Neuronal stem cell (in vitro differentiated cells): ENCODE measurements at regions not wholly inside any gene's neighbourhood (a gene's known extent, or its start where the extent isn't known, plus 50 kb on each side); places are given as distances from the start of the nearest gene placed in this dataset.

ENCODE experiments used
- DNase-seq: peaks from one replicate; pipeline ENCODE4 v3.0.0-alpha.2; 2013; ENCODE audit warnings: low spot score
- H2AFZ ChIP-seq: one replicate; pipeline ENCODE4 v1.6.1; 2013; ENCODE audit warnings: mild to moderate bottlenecking, low read length, inconsistent platforms
- H2AK5ac ChIP-seq: 2 replicates; pipeline ENCODE4 v1.6.1; 2013; ENCODE audit warnings: low read depth, mild to moderate bottlenecking, inconsistent platforms, low read length, moderate library complexity, mixed read lengths
- H2BK120ac ChIP-seq: 2 replicates; pipeline ENCODE4 v1.6.1; 2013; ENCODE audit warnings: low read depth, mild to moderate bottlenecking, inconsistent platforms, low read length, moderate library complexity, mixed read lengths
- H2BK12ac ChIP-seq: one replicate; pipeline ENCODE4 v1.6.1; 2013; ENCODE audit warnings: low read length, inconsistent platforms
- H2BK15ac ChIP-seq: 2 replicates; pipeline ENCODE4 v1.6.1; 2013; ENCODE audit warnings: mild to moderate bottlenecking, low read length, inconsistent platforms, mixed read lengths
- H2BK5ac ChIP-seq: one replicate; pipeline ENCODE4 v1.6.1; 2013; ENCODE audit warnings: inconsistent platforms, mild to moderate bottlenecking, low read length, moderate library complexity
- H3K14ac ChIP-seq: one replicate; pipeline ENCODE4 v1.6.1; 2013; ENCODE audit warnings: low read length, inconsistent platforms
- H3K18ac ChIP-seq: 2 replicates; pipeline ENCODE4 v1.6.1; 2013; ENCODE audit warnings: low read length, inconsistent platforms
- H3K23ac ChIP-seq: 2 replicates; pipeline ENCODE4 v1.6.1; 2013; ENCODE audit warnings: low read depth, mild to moderate bottlenecking, mixed read lengths, low read length, inconsistent platforms; ENCODE audit not compliant: poor library complexity
- H3K27ac ChIP-seq: replicated peaks from 3 replicates; pipeline ENCODE4 v1.5.1; 2013; ENCODE audit warnings: low read length, inconsistent platforms
- H3K27me3 ChIP-seq, 3 experiments: 2 replicates each; pipeline ENCODE4 v1.6.1; 2013; ENCODE audit warnings: low read length in 3 of 3, mild to moderate bottlenecking in 2 of 3, inconsistent platforms in 1 of 3, low read depth in 1 of 3, mixed read lengths in 1 of 3, moderate library complexity in 1 of 3; ENCODE audit not compliant: control insufficient read depth in 3 of 3, insufficient read depth in 3 of 3
- H3K36me3 ChIP-seq, 2 donors: replicated peaks in 1 of 2; 2 replicates each; pipeline ENCODE4 v1.6.1; 2013; ENCODE audit warnings: low read length in 2 of 2; ENCODE audit not compliant: control insufficient read depth in 2 of 2, insufficient read depth in 2 of 2
- H3K4ac ChIP-seq: 2 replicates; pipeline ENCODE4 v1.6.1; 2013; ENCODE audit warnings: inconsistent platforms, mild to moderate bottlenecking, low read length, moderate library complexity
- H3K4me1 ChIP-seq, 2 donors: 1 replicate in 1 of 2; 2 replicates in 1 of 2; pipeline ENCODE4 v1.6.1; 2013; ENCODE audit warnings: low read length in 2 of 2, low read depth in 1 of 2; ENCODE audit not compliant: control insufficient read depth in 2 of 2, insufficient read depth in 1 of 2
- H3K4me2 ChIP-seq: one replicate; pipeline ENCODE4 v1.6.1; 2013; ENCODE audit warnings: mild to moderate bottlenecking, low read length, inconsistent platforms; ENCODE audit not compliant: insufficient read depth, poor library complexity, severe bottlenecking
- H3K4me3 ChIP-seq, 2 donors: 2 replicates each; pipeline ENCODE4 v1.5.1; 2013; ENCODE audit warnings: low read length in 2 of 2, mild to moderate bottlenecking in 2 of 2, inconsistent platforms in 1 of 2, moderate library complexity in 1 of 2
- H3K79me1 ChIP-seq: one replicate; pipeline ENCODE4 v1.6.1; 2013; ENCODE audit warnings: low read depth, mild to moderate bottlenecking, inconsistent platforms, low read length, moderate library complexity
- H3K9ac ChIP-seq: one replicate; pipeline ENCODE4 v1.6.1; 2013; ENCODE audit warnings: mild to moderate bottlenecking, low read depth, low read length, inconsistent platforms; ENCODE audit not compliant: poor library complexity
- H3K9me3 ChIP-seq, 2 donors: replicated peaks in 1 of 2; 2 replicates each; pipeline versions ENCODE3 to v1.6.1; 2013; ENCODE audit warnings: low read length in 2 of 2, mild to moderate bottlenecking in 2 of 2, inconsistent platforms in 1 of 2, low read depth in 1 of 2, mixed read lengths in 1 of 2, moderate library complexity in 1 of 2; ENCODE audit not compliant: control insufficient read depth in 2 of 2, insufficient read depth in 1 of 2
- H4K8ac ChIP-seq: one replicate; pipeline ENCODE4 v1.6.1; 2013; ENCODE audit warnings: low read depth, mild to moderate bottlenecking, inconsistent platforms, low read length, moderate library complexity
- H4K91ac ChIP-seq: one replicate; pipeline ENCODE4 v1.6.1; 2013; ENCODE audit warnings: low read length, low read depth, mild to moderate bottlenecking, inconsistent platforms; ENCODE audit not compliant: poor library complexity
- WGBS, 2 donors: extraction: QIAGEN DNeasy Blood & Tissue Kit; methylation state at CpG; one replicate each; pipeline ENCODE4 v1.1.7; 2013; ENCODE audit warnings: missing lambda C conversion rate in 2 of 2, mixed read lengths in 1 of 2; ENCODE audit not compliant: insufficient read length in 2 of 2, insufficient replicate concordance in 1 of 2; ENCODE audit errors: extremely low coverage in 2 of 2; 5-methylcytosine and 5-hydroxymethylcytosine counted together

- Histone ChIP-seq H3K79me1 (peaks cover 3% of the 10 kb centered on the region), H3K4me3 (no peak overlapping the region), H2BK5ac (no peak overlapping the region), H3K27me3 (no peaks in the 10 kb centered on the region), H3K4ac (no peak overlapping the region), H3K23ac (no peak overlapping the region), H4K91ac (no peak overlapping the region), H2BK15ac (no peak overlapping the region), H3K36me3 (peaks cover 0 to 2% of the 10 kb centered on the region in 2 donors), H2AFZ (no peak overlapping the region), H2BK120ac (no peak overlapping the region), H3K9me3 (no peaks in the 10 kb centered on the region), H3K14ac (no peak overlapping the region), H3K9ac (no peak overlapping the region), H3K18ac (no peak overlapping the region), H4K8ac (no peak overlapping the region), H3K27ac (no peak overlapping the region), H2BK12ac (no peak overlapping the region), H3K4me1 (no peaks in the 10 kb centered on the region), H3K4me2 (no peak overlapping the region), H2AK5ac (no peak overlapping the region)
- no CpG with 5 or more reads among the region's 1 CpG for WGBS, 2 donors
- DNase-seq = no peak
Measured at GRCh38 chr14:35220920-35221319, 71.3 kb upstream of the PSMA6 start.

- H3K4me2 ChIP-seq = no peak overlapping the region
- H2BK120ac ChIP-seq = no peak overlapping the region
- H3K79me1 ChIP-seq = peaks cover 3% of the 10 kb centered on the region
- DNase-seq = no peak
- H3K9ac ChIP-seq = no peak overlapping the region
- no peak overlapping the region for H2BK15ac ChIP-seq
- H2AK5ac ChIP-seq = no peak overlapping the region
- no peak overlapping the region for H2AFZ ChIP-seq
- H3K27ac ChIP-seq = no peak overlapping the region
- no peaks in the 10 kb centered on the region for H3K27me3 ChIP-seq
- no peak overlapping the region for H2BK12ac ChIP-seq
- no CpG with 5 or more reads among the region's 3 CpGs for whole genome bisulfite sequencing, 2 donors
- H3K4ac ChIP-seq = no peak overlapping the region
- no peak overlapping the region for H4K91ac ChIP-seq
- H4K8ac ChIP-seq = no peak overlapping the region
- no peak overlapping the region for H3K4me3 ChIP-seq
- H3K18ac ChIP-seq = no peak overlapping the region
- H3K14ac ChIP-seq = no peak overlapping the region
- H3K36me3 ChIP-seq = peaks cover 0 to 2% of the 10 kb centered on the region in 2 donors
- no peak overlapping the region for H2BK5ac ChIP-seq
- no peak overlapping the region for H3K23ac ChIP-seq
- H3K4me1 ChIP-seq = no peaks in the 10 kb centered on the region
- no peaks in the 10 kb centered on the region for H3K9me3 ChIP-seq
Measured at GRCh38 chr14:35221462-35221861, 70.7 kb upstream of the PSMA6 start.

- no peak overlapping the region for H2AK5ac ChIP-seq
- H3K4ac ChIP-seq = no peak overlapping the region
- H3K23ac ChIP-seq = no peak overlapping the region
- H3K36me3 ChIP-seq = peaks cover 0 to 2% of the 10 kb centered on the region in 2 donors
- no peak overlapping the region for H4K8ac ChIP-seq
- H3K4me2 ChIP-seq = no peak overlapping the region
- peaks cover 2% of the 10 kb centered on the region for H3K79me1 ChIP-seq
- H3K9me3 ChIP-seq = no peaks in the 10 kb centered on the region
- no peak overlapping the region for H2BK120ac ChIP-seq
- no peaks in the 10 kb centered on the region for H3K4me1 ChIP-seq
- H3K27me3 ChIP-seq = no peaks in the 10 kb centered on the region
- H3K4me3 ChIP-seq = no peak overlapping the region
- H3K27ac ChIP-seq = no peak overlapping the region
- H2AFZ ChIP-seq = no peak overlapping the region
- no peak for DNase-seq
- no peak overlapping the region for H3K9ac ChIP-seq
- no peak overlapping the region for H2BK5ac ChIP-seq
- WGBS, 2 donors = no CpG with 5 or more reads among the region's 2 CpGs
- H3K18ac ChIP-seq = no peak overlapping the region
- no peak overlapping the region for H2BK12ac ChIP-seq
- no peak overlapping the region for H4K91ac ChIP-seq
- no peak overlapping the region for H3K14ac ChIP-seq
- H2BK15ac ChIP-seq = no peak overlapping the region
Measured at GRCh38 chr14:35222324-35222723, 69.9 kb upstream of the PSMA6 start.

- no peaks in the 10 kb centered on the region for H3K4me1 ChIP-seq
- no peaks in the 10 kb centered on the region for H3K27me3 ChIP-seq
Measured at GRCh38 chr14:35222872-35223466, 69.2 kb upstream of the PSMA6 start.

More at GRCh38 chr14:35222872-35223466, 69.2 kb upstream of the PSMA6 start:
- no peak overlapping the region for H3K23ac ChIP-seq
- WGBS, 2 donors = no CpG with 5 or more reads among the region's 5 CpGs
- H2AFZ ChIP-seq = no peak overlapping the region
- H3K27ac ChIP-seq = no peak overlapping the region
- no peaks in the 10 kb centered on the region for H3K9me3 ChIP-seq
- H4K91ac ChIP-seq = no peak overlapping the region
- no peak overlapping the region for H2BK15ac ChIP-seq
- no peak overlapping the region for H3K4me3 ChIP-seq
- H3K14ac ChIP-seq = no peak overlapping the region
- no peak overlapping the region for H2AK5ac ChIP-seq
- H3K4ac ChIP-seq = no peak overlapping the region
- no peak overlapping the region for H3K4me2 ChIP-seq
- no peak overlapping the region for H3K18ac ChIP-seq
- no peak overlapping the region for H3K9ac ChIP-seq
- no peak overlapping the region for H4K8ac ChIP-seq
- H2BK120ac ChIP-seq = no peak overlapping the region
- peaks cover 0 to 2% of the 10 kb centered on the region in 2 donors for H3K36me3 ChIP-seq
- H2BK5ac ChIP-seq = no peak overlapping the region
- peaks cover 2% of the 10 kb centered on the region for H3K79me1 ChIP-seq
- no peak overlapping the region for H2BK12ac ChIP-seq
- DNase-seq = no peak
